NCI-H2171 treated with DMSO at 0.1 percent for 48 hours (cell line): ENCODE measurements at regions not wholly inside any gene's neighbourhood (a gene's known extent, or its start where the extent isn't known, plus 50 kb on each side); places are given as distances from the start of the nearest gene placed in this dataset.

ENCODE experiments used
- DNase-seq: peaks from one replicate; lab custom pipeline; 2025; lab: John Stamatoyannopoulos, UW

GRCh38 chr13:40169476-40169875 is 497.0 kb downstream of the FOXO1 start:
- DNase-seq: no peak

DNA sequence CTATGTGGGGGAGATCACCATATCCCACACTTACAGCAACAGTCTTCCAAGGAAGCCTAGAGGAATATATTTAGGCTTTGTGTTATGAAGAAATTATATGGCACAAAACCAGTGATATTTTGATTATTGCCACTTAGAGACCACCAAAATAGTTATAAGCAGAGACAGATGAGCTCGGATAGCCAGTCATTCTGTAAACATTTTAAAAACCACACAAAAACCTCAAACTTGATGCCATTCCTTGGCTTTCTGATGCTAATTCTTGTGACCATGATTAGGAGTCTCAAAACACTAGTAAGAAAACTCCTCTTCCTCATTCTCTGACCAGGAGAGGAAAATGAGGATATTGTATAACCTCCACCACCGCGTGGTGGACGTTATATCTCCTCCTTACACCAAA is 496.4 kb downstream of the FOXO1 start:
- no peak for DNase-seq

- no peak for DNase-seq
Measured at GRCh38 chr13:40170982-40171381, 495.5 kb downstream of the FOXO1 start.

GRCh38 chr13:40171566-40171965 is 494.9 kb downstream of the FOXO1 start:
- DNase-seq: no peak

- DNase-seq: peak; percentile 21
Measured at GRCh38 chr13:40172149-40172591, 494.3 kb downstream of the FOXO1 start.

GRCh38 chr13:40172878-40173277 is 493.6 kb downstream of the FOXO1 start:
- DNase-seq: peak; percentile 33

- no peak for DNase-seq
Measured at GRCh38 chr13:40175639-40176038, 490.8 kb downstream of the FOXO1 start.

DNA sequence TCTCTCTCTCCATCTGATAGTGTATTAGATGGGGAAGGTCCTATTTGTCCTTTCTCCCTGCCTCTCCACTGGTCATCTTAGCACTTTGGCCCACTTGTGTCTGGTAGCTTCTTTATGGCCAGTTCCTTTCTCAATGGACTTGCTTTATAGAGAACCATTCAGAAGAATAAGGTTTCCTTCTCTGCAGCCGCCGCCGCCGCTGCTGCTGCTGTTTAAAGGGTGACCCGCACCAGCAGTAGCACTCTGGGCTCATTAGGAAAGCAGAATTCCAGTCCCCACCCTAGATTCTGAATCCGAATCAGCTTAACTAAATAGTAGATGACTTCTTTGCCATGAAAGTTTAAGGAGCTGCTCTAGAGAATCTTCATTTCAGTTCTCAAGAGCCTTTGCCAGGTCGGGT is 490.2 kb downstream of the FOXO1 start:
- DNase-seq: no peak

DNA sequence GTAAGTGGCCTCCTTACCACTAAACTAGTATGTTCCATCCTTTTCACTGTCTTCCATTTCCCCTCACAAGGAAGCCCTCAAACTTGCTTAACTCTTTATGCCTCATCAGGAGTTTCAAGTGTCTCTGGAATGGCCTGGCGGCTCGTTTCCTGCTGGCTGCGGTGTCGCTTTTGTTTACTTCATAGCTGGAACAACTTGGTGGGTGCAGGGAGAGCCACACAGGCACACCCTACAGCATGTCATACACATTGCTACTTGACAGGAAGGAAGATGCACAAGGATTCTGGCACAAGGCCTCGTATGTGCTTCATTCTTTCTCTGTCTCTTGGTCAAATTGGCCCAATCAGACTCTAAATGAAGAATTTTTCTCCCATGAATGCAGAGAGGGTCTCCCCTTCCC is 488.3 kb downstream of the FOXO1 start:
- DNase-seq: no peak

DNA sequence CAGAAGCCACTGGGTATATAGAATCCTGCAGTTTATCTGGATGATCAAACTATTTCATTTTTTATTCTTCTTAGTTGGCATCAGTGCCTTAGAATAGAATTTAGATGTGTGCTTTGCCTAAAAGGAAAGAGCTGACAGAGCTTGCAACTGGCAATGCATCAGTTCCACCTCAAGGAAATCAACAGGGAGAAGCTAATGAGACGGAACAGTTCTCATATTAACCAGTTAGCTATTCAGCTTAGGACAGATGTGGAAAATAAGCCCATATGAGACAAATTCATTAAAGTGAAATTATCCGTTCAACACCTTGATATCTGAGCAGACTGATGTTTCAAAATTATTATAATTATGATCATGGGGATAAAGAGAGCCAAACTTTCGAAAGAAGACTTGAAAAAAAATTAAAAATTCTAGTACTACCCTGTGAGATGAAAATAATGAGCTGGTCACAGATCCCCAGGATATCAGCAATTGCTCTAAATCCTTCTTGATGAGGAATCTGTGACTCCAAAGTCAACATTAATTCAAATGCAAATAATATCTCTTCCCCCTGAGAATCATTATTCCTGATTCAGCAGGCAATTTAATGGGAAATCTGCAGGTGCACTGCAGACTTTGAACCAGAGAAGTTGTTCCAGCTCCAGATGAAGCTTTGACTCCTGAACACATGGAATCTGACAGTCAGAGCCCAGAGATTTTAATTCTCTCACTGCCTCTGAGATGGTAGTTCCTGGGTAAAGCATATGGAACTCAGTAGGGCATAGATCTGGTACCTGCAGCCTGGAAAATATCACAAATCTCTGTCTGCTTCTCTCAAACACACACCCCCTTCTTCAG is 486.8 kb downstream of the FOXO1 start:
- no peak for DNase-seq

GRCh38 chr13:40180776-40181175 is 485.7 kb downstream of the FOXO1 start:
- DNase-seq: no peak

- no peak for DNase-seq
Measured at GRCh38 chr13:40181203-40181845, 485.1 kb downstream of the FOXO1 start.

GRCh38 chr13:40182591-40182990 is 483.9 kb downstream of the FOXO1 start:
- DNase-seq: no peak

DNA sequence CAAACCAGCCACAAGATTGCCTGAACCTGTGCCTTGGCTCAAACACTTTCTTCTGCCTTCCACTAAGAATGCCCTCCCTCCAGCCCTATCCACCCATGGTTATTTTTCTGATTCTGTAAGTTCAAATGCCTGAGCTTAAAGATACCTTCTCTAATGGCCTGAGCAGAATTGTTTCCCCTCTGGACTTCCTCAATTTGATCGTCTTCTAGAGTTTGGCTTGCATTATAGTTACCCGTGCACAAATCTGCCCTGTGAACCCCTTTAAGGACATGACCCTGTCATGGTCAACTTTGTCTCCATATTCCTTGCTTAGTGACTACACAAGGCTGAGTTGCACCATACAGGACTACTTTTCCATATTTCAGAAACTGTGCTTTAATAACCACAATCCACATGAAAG is 481.0 kb downstream of the FOXO1 start:
- no peak for DNase-seq

DNA sequence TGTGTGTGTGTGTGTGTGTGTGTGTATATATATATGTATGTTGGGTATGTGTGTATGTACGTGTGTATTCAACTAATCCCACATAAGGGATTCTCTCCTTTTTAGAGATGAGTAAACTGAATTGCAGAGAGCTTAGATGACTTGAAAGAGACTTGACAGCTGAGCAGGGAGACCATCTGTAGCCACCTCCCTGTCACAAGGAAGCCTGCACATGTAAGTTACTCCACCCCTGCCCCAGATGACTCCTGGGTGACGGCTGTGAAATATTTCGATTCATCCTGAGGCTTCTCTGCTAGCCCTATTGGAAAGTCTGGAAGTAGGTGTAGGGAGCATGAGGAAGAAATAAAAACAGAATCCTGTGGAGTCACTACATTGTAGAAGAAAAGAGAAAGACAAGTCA is 480.4 kb downstream of the FOXO1 start:
- DNase-seq: peak; percentile 25

- no peak for DNase-seq
Measured at GRCh38 chr13:40186626-40187323, 479.7 kb downstream of the FOXO1 start.

- DNase-seq: no peak
Measured at GRCh38 chr13:40187324-40187795, 479.1 kb downstream of the FOXO1 start.

- DNase-seq: no peak
Measured at GRCh38 chr13:40187841-40188591, 478.4 kb downstream of the FOXO1 start.

DNA sequence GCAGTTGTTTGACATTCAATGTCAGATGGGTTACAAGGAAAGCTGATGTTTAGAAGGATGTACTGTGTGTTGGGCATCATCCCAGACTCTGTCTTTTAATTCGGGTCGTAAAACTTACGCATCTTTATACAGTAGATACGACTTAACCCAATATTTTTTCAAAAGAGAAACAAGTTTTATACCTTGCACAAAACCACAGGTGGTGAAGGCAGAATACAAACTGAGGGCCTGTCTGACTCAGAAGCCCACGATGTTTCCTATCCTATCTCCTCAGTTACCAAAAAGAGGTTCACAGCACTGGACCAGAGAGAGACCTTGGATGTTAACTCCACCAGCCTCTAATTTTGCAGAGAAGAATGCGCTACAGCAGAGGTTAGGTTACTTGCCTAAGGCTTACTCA is 477.0 kb downstream of the FOXO1 start:
- DNase-seq: no peak

DNA sequence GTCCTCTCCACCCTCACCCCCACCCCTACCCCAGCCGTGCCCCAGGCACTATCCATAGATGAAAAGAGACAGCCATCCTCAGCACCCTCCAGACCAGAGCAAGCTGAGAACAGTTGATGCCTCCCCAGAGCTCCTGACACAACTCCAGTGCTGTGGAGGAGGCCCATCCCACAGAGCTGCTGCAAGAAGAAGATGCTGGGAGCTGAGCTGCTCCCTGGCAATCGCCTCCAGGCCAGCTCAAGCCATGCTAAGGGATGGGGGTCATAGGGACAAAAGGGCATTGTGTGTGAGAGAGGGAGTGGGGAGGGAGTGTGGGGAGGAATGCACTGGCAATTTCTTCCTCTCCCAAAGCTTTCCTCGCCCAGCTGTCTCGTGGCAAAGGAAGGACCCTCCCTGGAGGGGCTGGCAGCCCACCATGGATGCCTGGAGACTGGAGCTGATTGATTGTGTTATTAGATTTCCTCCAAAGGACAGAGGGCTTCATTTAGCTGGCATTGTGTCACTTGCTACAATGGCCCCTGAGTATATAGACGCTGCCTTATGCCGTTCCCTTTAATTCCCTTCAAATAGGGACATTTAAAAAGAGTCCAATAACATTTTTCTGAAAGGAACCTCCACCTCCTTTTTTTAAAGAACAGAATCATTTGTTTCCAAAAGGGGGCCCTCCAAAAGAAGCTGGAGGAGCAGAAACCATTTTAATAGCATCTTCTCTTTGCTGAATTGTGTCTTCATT is 476.4 kb downstream of the FOXO1 start:
- DNase-seq: no peak

GRCh38 chr13:40190641-40191100 is 475.8 kb downstream of the FOXO1 start:
- DNase-seq: peak; percentile 51
